ENCODE measurements at regions not wholly inside any gene's neighbourhood (a gene's known extent, or its start where the extent isn't known, plus 50 kb on each side); places are given as distances from the start of the nearest gene placed in this dataset.

DNA sequence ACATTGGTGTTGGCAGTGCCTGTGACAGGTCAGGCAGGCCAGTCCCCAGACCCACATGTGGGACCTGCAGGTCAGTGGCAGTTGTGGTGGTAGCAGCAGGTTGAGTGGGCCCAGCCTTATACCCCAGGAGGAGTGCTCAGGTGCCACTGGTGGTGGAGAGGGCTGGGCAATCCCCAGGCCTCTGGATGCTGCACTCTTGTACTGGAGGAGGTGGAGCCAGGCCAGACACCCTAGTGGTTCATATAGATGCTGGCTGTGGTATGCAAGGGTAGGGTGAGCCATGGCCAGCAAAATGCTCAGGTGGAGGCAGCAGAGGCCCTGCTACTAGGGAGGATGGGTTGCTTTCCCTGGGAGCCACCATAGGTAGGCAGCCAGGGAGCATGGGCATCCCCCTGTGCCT lies 190.4 kb upstream of the TMPO start:
- TF ChIP-seq CTCF (IDR thresholded peaks at IDR 0.05): no peak
- TF ChIP-seq POLR2A (IDR thresholded peaks at IDR 0.05): no peak

Data from adrenal gland (tissue), 5 donors.